Stimulated activated CD8-positive, alpha-beta memory T cell treated with anti-CD3 and anti-CD28 coated beads, Interleukin-15, amount 100 ng/mL, for 24 hours (primary cell): ENCODE measurements at regions not wholly inside any gene's neighbourhood (a gene's known extent, or its start where the extent isn't known, plus 50 kb on each side); places are given as distances from the start of the nearest gene placed in this dataset.

ENCODE experiments used
- DNase-seq: peaks from one replicate; pipeline ENCODE4 v3.0.0-alpha.2; 2020; ENCODE audit warnings: low read depth

DNA sequence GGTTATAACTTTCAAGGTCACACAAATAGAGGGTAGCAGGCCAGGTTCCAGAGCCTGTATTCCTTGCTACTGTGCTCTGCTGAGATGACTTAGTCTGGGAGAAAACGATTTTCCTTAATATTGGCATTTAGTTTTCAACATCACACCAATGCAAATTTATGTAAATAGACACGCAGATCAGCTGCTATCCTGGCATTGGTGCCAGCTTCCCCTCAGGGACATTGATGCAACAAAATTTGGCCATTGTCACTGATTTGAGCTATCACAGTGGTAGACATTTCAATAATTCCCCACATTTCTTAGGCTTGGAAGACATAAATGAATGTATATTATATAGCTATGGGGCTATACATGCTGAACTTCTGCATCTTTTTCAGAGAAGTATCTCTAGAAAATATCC is 71.6 kb upstream of the ASTN2 start:
- DNase-seq, result no peak

DNA sequence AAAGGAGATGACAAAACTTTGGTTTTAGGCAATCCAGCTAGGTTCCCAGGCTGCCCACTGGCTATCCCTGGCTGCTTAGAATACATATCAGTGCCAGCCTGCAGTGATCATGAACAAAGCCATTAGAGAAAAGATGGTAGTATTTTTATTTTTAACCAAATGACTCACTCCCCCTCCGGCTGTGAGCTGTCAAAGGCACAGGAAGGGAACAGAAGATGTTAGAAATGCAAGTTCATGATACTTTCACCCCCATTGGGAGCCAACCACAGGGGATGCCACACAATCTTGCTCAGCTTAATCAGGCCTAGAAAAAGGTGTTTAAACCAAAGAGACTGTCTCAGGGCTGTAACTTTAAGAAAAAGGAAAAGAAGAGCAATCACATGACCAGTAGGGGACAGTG is 70.3 kb upstream of the ASTN2 start:
- DNase-seq, result no peak

DNA sequence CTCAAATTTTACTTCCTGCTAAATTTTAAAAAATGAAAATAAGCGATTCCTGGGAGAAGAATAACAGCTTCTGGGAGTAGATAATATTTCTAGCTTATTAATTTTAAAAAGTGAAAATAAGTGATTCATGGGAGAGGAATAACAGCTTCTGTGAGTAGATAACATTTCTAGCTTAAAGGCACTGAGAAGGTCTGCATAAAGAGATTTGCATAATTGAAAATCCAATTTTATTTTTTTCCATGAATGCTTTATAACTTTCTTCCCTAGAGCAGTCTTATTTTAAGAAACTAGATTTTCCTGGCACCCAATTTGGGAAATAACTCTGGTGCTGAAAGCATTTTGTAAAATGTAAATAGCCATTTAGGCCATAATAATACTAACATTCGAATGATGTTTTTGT is 65.9 kb upstream of the ASTN2 start:
- no peak for DNase-seq

DNA sequence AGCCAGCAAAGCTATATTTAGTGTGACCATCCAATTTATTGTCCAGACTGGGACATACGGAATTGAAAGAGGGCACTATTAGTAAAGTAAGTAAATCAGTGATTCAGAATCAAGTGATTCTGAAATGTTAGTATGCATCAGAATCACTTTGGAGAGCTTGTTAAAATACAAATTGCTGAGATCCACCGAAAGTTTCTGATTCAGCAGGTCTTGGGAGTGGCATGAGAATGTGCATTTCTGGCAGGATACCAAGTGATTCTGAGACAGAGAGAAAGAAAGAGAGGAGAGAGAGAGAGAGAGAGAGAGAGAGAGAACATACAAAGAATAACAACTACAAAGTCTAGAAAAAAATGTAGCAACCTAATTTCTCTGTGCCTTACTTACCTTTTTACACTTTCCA is 65.4 kb upstream of the ASTN2 start:
- DNase-seq, result no peak

DNA sequence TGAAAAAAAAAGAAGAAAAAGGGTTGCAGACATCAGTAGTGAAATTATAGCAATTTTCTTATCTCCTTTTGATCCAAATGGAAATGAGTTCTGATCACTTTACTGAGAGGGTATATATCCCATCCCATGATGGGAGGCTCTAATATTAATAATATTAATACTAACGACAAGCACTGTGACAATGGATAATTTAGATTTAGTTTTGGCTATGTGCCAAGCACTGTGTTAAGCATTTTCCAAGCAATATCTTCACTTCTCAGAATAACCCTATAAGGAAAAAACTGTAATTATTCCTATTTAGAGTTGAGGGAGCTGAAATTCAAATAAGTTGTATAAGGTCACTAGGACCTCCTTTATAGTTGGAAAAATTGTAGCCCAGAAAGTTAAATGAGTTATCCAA is 58.4 kb upstream of the ASTN2 start:
- no peak for DNase-seq

DNA sequence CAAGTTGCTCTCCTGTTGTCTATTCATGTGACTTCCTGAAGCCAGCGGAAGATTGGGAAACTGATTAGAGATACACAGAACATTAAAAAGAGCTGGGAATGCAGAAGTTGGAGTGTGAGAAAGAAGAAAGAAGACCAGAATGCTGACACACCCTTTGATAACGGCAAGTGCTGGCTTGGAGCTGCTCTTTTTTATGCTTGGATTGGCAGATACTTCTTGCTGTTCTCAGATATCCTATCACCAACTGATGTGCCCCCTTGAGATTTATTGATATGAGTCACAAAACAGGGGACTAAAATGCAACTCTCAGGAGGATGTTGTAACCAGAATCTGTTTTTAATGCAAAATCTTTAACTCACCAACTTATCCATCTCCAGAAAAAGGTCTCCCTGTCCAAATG is 56.0 kb upstream of the ASTN2 start:
- no peak for DNase-seq

DNA sequence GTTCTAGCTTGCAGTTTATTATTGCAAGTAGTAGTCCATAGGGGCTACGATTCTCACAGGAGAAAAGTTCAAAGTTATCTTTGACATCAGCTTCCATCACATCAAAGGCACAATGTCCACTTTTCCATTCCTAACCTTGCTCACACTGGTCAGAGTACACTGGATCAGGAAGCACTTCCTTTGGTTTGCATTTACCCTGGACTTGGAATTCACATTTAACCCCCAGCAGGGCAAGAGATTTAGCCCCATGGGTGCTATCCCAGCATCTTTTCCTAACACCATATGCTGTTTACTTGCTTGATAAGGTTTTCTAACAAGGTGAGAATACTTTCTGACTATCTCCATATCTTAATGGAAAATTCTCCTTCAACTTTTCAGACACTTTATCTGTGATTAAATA is 55.6 kb upstream of the ASTN2 start:
- no peak for DNase-seq

DNA sequence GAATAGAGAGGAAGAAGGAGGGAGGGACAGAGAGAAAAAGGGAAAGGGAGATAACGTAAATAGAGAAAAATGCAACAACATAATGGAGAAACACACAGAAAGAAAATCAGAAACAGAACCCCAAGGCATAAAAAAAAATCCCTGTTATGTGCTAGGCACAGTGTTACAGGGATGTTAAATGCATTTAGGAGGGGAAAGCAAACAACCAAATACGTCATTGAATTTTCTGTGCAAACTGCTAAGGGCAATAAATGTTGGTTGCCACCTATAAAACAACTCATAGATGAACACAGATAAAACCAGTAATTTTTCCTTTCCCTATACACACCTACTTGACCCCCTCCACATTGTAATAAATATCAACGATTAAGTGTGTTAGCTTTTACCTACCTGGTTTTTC is 51.3 kb upstream of the ASTN2 start:
- DNase-seq, result no peak

DNA sequence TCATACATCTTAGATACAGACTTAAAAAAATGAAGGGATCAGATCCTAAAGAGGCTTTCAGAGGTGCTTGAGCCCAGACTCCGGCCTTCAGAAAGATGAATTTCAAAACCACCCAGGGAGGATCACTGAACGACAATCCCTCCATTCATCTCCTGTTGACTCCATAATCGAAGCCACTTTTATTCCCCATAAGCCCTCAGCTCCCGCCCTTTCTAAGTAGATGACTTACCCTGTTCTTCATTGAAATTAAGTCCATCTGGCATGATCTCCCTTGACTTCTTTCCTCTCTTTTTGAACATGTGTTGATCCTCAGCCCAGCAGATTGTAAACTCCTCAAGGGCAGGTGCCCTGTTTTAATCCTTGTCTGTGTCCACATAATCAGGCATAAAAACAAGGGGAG is 50.8 kb upstream of the ASTN2 start:
- no peak for DNase-seq

DNA sequence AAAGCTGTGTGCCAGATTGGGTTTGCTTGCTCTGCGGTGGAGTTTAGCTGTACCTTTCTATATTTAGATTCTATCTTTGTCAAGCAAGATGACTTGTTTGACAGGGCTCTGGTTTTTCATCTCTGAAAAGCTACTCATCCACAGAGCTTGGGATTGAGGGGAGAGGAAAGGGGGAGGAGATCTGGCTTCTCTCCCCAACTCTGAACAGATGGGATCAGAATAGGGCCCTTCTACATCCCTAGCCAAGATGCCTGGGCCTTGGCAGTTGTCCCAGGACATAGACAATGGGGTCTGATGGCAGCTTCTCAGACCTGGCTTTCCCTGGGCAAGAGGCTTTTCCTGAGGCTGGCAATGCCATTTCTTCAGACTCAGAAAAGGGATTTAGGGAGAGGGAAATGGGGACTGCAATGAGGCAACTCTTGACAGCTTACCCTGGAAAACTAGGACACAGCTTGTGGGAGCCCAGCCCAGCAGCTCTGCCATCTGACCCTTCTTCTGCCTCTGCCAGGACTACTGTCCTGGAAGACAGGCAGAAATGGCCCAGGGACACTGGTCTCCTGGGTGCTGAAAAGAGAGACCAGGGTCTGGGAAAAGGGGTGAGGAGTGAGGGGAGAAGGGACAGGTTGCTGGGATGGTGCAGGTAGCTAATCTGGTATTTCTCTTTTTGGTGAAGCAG is 50.2 kb upstream of the ASTN2 start:
- DNase-seq, result no peak
